Heart left ventricle (tissue), 13 donors: ENCODE measurements at regions not wholly inside any gene's neighbourhood (a gene's known extent, or its start where the extent isn't known, plus 50 kb on each side); places are given as distances from the start of the nearest gene placed in this dataset.

Experiments used
- POLR2A ChIP-seq, 2 donors: fragments of 450-650 bp; IDR thresholded peaks; one replicate each; pipeline ENCODE4 v1.6.1; 2017; ENCODE audit warnings: antibody characterized with exemption in 2 of 2, mild to moderate bottlenecking in 2 of 2, moderate library complexity in 2 of 2
- TF ChIP-seq, protein P1 (sequence below), 12 donors: fragments of 200-600 bp; sonication (generic) in 4 of 12; IDR thresholded peaks; one replicate each; pipeline versions ENCODE4 v1.5.0 to v1.8.0; 2018 to 2022; ENCODE audit warnings: antibody characterized with exemption in 12 of 12, mild to moderate bottlenecking in 5 of 12
- donor health status: ischemic (EF 13 %, LVEDD 7.1; RV severe dilation, severe dysfunction).
- donor health status: DM: no; HTN: yes; CAD: no.
- donor health status: DM: no; HTN: no; CAD: no.
- donor health status: ischemic (EF 25% LVEDD 6.9; RV normal size, moderate dysfunction).
- donor health status: ischemic (EF 25% LVEDD 5.7; RV mildly dilated, moderate dysfunction).
- donor health status: ischemic (EF 35%, LVEDD 5.7; RV mildly dilated, moderate dysfunction).
- donor health status: nonischemic (EF 11% LVEDD 7.7; RV severe dilation, severe dysfunction).
- donor health status: DM: yes; HTN: yes; CAD: no.
- donor health status: PGD.
- donor health status: ischemic (EF 29% LVEDD 5.4; RV normal size, mild dysfunction).
- donor health status: nonischemic (EF 23%, LVEDD 6.1; RV moderate dilation, normal function).

DNA sequence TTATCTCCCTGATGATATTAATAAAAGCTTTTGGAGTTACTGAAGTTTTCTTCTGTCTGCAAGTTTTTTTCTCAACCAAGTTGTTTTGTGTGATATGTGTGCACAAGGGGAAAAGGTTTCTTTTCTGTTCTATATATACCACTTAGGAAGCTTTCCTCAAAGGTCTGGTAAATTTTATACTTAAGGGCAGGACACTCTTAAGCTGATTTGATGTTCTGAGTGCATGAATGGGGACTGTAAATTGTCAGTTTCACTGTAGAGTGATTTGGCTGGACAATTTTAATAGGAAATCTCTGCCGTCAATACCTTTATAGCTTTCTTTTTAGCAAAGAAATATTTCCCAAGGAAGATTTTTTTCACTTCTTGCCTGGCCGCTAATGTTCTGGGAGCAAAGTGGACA is 354.7 kb downstream of the TGFB2 start:
- TF ChIP-seq, protein P1, sequence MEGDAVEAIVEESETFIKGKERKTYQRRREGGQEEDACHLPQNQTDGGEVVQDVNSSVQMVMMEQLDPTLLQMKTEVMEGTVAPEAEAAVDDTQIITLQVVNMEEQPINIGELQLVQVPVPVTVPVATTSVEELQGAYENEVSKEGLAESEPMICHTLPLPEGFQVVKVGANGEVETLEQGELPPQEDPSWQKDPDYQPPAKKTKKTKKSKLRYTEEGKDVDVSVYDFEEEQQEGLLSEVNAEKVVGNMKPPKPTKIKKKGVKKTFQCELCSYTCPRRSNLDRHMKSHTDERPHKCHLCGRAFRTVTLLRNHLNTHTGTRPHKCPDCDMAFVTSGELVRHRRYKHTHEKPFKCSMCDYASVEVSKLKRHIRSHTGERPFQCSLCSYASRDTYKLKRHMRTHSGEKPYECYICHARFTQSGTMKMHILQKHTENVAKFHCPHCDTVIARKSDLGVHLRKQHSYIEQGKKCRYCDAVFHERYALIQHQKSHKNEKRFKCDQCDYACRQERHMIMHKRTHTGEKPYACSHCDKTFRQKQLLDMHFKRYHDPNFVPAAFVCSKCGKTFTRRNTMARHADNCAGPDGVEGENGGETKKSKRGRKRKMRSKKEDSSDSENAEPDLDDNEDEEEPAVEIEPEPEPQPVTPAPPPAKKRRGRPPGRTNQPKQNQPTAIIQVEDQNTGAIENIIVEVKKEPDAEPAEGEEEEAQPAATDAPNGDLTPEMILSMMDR (IDR thresholded peaks at IDR 0.05) = no peak
- TF ChIP-seq POLR2A (IDR thresholded peaks at IDR 0.05) = no peak
